Retinal pigment epithelial cell (primary cell): ENCODE measurements at regions not wholly inside any gene's neighbourhood (a gene's known extent, or its start where the extent isn't known, plus 50 kb on each side); places are given as distances from the start of the nearest gene placed in this dataset.

Experiments used
- DNase-seq: peaks from one replicate; pipeline ENCODE4 v3.0.0-alpha.2; 2010; ENCODE audit warnings: low read depth
- H3K4me3 ChIP-seq: 2 replicates; pipeline ENCODE4 v1.5.1; 2011; ENCODE audit warnings: mild to moderate bottlenecking, low read length, control low read depth, moderate library complexity
- TF ChIP-seq, protein P1 (sequence below): conservative IDR thresholded peaks from 2 replicates; pipeline ENCODE4 v1.5.1; 2011; ENCODE audit warnings: low read depth, low read length, control low read depth, inconsistent platforms

DNA sequence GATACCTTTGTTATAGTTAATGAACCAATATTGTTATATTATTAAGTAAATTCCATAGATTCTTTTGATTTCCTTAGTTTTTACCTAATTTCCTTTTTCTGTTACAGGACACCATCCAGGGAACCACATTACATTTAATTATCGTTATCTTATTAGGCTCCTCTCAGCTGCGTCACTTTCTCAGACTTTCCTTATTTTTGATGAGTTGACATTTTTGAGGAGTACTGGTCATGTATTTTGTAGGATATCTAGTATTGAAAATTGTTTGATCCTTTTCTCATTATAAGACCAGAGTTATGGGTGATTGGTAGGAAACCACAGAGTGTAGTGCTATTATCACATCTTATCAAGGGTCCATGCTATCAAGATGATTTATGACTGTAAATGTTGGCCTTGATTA is 319.7 kb downstream of the NKX6-1 start:
- DNase-seq = no peak
- H3K4me3 ChIP-seq = no peak overlapping the region
- TF ChIP-seq, protein P1, sequence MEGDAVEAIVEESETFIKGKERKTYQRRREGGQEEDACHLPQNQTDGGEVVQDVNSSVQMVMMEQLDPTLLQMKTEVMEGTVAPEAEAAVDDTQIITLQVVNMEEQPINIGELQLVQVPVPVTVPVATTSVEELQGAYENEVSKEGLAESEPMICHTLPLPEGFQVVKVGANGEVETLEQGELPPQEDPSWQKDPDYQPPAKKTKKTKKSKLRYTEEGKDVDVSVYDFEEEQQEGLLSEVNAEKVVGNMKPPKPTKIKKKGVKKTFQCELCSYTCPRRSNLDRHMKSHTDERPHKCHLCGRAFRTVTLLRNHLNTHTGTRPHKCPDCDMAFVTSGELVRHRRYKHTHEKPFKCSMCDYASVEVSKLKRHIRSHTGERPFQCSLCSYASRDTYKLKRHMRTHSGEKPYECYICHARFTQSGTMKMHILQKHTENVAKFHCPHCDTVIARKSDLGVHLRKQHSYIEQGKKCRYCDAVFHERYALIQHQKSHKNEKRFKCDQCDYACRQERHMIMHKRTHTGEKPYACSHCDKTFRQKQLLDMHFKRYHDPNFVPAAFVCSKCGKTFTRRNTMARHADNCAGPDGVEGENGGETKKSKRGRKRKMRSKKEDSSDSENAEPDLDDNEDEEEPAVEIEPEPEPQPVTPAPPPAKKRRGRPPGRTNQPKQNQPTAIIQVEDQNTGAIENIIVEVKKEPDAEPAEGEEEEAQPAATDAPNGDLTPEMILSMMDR = no peak

- DNase-seq = no peak
- H3K4me3 ChIP-seq = no peak overlapping the region
- TF ChIP-seq, protein P1 = no peak
Observed at GRCh38 chr4:84177831-84178542, 321.1 kb downstream of the NKX6-1 start.

DNA sequence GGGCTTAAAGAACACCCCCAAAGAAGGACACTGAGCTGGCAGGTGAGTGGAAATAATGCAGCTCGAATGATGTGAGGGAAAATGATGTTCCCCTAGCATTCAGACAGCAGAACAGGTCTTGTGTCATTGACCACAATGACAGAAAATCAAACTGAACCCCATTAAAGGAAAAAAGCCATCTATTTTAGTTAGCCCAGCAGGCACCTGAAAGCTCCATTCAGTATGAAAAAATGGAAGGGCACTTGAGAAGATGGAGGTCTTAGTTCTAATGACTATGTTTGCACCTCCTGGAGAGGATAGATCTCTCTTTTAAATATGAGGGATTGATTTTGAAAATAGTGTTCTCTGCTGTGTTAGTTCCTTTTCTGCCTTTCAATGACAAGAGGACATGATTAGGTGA is 323.1 kb downstream of the NKX6-1 start:
- TF ChIP-seq, protein P1 = no peak
- no peak for DNase-seq
- H3K4me3 ChIP-seq = no peak overlapping the region

- TF ChIP-seq, protein P1 = no peak
- H3K4me3 ChIP-seq = no peak overlapping the region
- no peak for DNase-seq
Observed at GRCh38 chr4:84171871-84172270, 327.2 kb downstream of the NKX6-1 start.

DNA sequence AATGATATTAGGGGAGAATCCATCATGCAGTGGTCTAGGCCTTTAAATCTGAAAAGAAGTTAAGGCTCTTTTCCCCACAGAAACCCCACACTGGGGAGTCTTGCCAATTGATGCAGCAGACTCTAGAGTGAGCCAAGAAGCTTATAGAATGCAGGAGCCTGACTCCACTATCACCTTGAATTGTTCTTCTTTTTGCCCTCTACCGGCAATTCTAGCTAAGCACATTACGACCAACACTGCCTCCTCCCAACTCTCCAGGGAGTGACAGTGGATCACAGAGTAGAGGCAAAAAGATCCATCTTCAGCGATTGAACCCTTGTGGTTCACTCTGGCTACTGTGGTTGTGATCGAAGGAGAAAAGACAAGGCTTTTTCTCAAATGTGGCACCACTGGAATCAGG is 331.5 kb downstream of the NKX6-1 start:
- H3K4me3 ChIP-seq = no peak overlapping the region
- TF ChIP-seq, protein P1 = peak; percentile 46
- DNase-seq = no peak

GRCh38 chr4:84167093-84167492 is 332.0 kb downstream of the NKX6-1 start:
- H3K4me3 ChIP-seq = no peak overlapping the region
- no peak for DNase-seq
- TF ChIP-seq, protein P1 = no peak

- TF ChIP-seq, protein P1 = no peak
- DNase-seq = no peak
- no peak overlapping the region for H3K4me3 ChIP-seq
Observed at GRCh38 chr4:84166486-84166885, 332.6 kb downstream of the NKX6-1 start.
